LNCAP (cell line): ENCODE measurements at regions not wholly inside any gene's neighbourhood (a gene's known extent, or its start where the extent isn't known, plus 50 kb on each side); places are given as distances from the start of the nearest gene placed in this dataset.

Source experiments
- TF ChIP-seq, protein P1 (sequence below): fragments of 450-650 bp; IDR thresholded peaks from 2 replicates; pipeline ENCODE4 v1.5.1; 2017; ENCODE audit warnings: mild to moderate bottlenecking

DNA sequence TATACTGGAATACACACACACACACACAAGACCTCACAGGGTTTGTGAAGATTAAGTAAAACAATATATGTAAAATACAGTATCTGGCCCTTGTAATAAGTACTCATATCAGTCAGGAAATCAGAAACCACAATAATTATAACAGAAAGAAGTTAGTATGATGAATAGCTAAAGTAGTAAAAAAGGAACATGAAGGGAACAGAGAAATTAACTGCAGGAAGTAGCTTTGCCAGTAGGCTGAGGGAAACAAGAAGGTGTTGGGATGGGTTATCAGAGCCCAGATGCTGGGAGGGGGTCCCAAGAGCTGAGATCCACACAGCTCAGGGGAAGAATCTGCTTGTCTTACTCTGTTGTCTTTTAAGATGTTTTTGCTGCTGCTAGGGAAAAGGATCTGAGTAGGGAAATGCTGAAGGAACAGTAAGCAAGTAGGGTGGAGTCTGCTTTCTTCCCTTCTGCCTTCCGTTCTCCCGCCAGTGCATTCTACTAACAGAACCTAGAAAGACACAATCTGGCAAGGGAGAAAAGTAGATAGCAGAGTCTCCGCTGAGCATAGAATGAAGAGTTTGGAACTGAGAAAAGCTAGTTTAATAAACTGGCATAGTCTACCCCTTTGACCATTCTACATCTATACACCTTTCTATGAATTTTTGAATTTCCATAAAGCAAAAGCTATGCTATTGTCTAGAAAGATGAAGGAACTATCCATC, 55.3 kb upstream of the ALDH1A1 start:
- TF ChIP-seq, protein P1, sequence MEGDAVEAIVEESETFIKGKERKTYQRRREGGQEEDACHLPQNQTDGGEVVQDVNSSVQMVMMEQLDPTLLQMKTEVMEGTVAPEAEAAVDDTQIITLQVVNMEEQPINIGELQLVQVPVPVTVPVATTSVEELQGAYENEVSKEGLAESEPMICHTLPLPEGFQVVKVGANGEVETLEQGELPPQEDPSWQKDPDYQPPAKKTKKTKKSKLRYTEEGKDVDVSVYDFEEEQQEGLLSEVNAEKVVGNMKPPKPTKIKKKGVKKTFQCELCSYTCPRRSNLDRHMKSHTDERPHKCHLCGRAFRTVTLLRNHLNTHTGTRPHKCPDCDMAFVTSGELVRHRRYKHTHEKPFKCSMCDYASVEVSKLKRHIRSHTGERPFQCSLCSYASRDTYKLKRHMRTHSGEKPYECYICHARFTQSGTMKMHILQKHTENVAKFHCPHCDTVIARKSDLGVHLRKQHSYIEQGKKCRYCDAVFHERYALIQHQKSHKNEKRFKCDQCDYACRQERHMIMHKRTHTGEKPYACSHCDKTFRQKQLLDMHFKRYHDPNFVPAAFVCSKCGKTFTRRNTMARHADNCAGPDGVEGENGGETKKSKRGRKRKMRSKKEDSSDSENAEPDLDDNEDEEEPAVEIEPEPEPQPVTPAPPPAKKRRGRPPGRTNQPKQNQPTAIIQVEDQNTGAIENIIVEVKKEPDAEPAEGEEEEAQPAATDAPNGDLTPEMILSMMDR: no peak

DNA sequence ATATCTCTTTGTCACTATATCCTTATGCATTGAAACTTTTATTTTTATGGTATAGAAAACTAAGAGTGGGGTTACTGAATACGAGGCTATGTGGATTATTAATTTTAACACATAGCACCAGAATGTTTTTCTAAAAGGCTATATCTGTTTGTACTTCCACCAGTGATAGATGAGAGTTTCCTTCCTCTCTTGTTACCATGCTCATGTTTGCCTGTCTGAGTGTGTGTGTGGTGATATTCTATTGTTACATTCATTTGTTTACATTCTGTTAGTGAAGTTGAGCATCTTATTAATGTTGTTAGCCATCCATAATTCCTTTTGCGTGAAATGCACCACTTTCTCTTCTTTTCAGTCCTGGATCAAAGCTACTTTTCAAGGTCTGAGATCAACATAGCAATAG, 54.1 kb upstream of the ALDH1A1 start:
- TF ChIP-seq, protein P1: no peak
